ENCODE measurements at regions not wholly inside any gene's neighbourhood (a gene's known extent, or its start where the extent isn't known, plus 50 kb on each side); places are given as distances from the start of the nearest gene placed in this dataset.

- Histone ChIP-seq H3K79me1 (ENCODE audit: low read length) (no peaks in the 10 kb centered on the region), H3K79me2 (ENCODE audit: control insufficient read depth, insufficient read depth, low read length, poor library complexity) (no peaks in the 10 kb centered on the region), H4K12ac (ENCODE audit: low read depth, low read length) (no peak overlapping the region), H4K8ac (ENCODE audit: low read depth, low read length) (no peak overlapping the region), H2BK5ac (ENCODE audit: low read depth, low read length, poor library complexity) (no peak overlapping the region), H3K9me3 (ENCODE audit: insufficient read depth, low read depth, low read length) (no peaks in the 10 kb centered on the region), H2AFZ (ENCODE audit: insufficient read depth, low read length, poor library complexity) (no peak overlapping the region), H3K27ac (ENCODE audit: low read depth, low read length) (no peak overlapping the region), H3K4ac (ENCODE audit: low read depth, low read length) (no peak overlapping the region), H3K4me1 (ENCODE audit: control insufficient read depth in 1 of 2, insufficient read depth in 2 of 2, low read length in 2 of 2) (no peaks in the 10 kb centered on the region), H3K9ac (ENCODE audit: low read length) (no peak overlapping the region), H3K14ac (ENCODE audit: low read length) (no peak overlapping the region), H3K23ac (ENCODE audit: low read length) (no peak overlapping the region), H3K4me2 (ENCODE audit: low read length) (no peak overlapping the region), H3K27me3 (ENCODE audit: insufficient read depth, low read length) (no peaks in the 10 kb centered on the region), H3K4me3 (ENCODE audit: low read depth, low read length) (no peak overlapping the region), H2BK12ac (ENCODE audit: low read length) (no peak overlapping the region), H3K18ac (ENCODE audit: low read length) (no peak overlapping the region), H3K36me3 (ENCODE audit: control insufficient read depth in 1 of 2, insufficient read depth in 2 of 2, low read length in 2 of 2) (no peaks in the 10 kb centered on the region), H2AK5ac (ENCODE audit: low read length) (no peak overlapping the region), H4K91ac (ENCODE audit: low read depth, low read length) (no peak overlapping the region), H2BK120ac (ENCODE audit: insufficient read depth, low read length, poor library complexity) (no peak overlapping the region)
- WGBS (ENCODE audit: extremely low coverage, insufficient coverage, insufficient read length) = no CpG with 5 or more reads among the region's 2 CpGs
- no peak for DNase-seq
These were observed 546.7 kb downstream of the SLITRK5 start for GRCh38 chr13:88217883-88218282.

GRCh38 chr13:88223958-88224357 lies 552.8 kb downstream of the SLITRK5 start:
- Histone ChIP-seq H2AK5ac (ENCODE audit: low read length) (no peak overlapping the region), H2BK120ac (ENCODE audit: insufficient read depth, low read length, poor library complexity) (no peak overlapping the region), H3K4ac (ENCODE audit: low read depth, low read length) (no peak overlapping the region), H3K79me2 (ENCODE audit: control insufficient read depth, insufficient read depth, low read length, poor library complexity) (no peaks in the 10 kb centered on the region), H3K14ac (ENCODE audit: low read length) (no peak overlapping the region), H2BK12ac (ENCODE audit: low read length) (no peak overlapping the region), H3K9ac (ENCODE audit: low read length) (no peak overlapping the region), H4K12ac (ENCODE audit: low read depth, low read length) (no peak overlapping the region), H4K91ac (ENCODE audit: low read depth, low read length) (no peak overlapping the region), H3K4me3 (ENCODE audit: low read depth, low read length) (no peak overlapping the region), H3K4me2 (ENCODE audit: low read length) (no peak overlapping the region), H3K9me3 (ENCODE audit: insufficient read depth, low read depth, low read length) (no peaks in the 10 kb centered on the region), H2AFZ (ENCODE audit: insufficient read depth, low read length, poor library complexity) (no peak overlapping the region), H3K4me1 (ENCODE audit: control insufficient read depth in 1 of 2, insufficient read depth in 2 of 2, low read length in 2 of 2) (no peaks in the 10 kb centered on the region), H4K8ac (ENCODE audit: low read depth, low read length) (no peak overlapping the region), H3K23ac (ENCODE audit: low read length) (no peak overlapping the region), H3K18ac (ENCODE audit: low read length) (no peak overlapping the region), H3K27ac (ENCODE audit: low read depth, low read length) (no peak overlapping the region), H3K27me3 (ENCODE audit: insufficient read depth, low read length) (no peaks in the 10 kb centered on the region), H3K79me1 (ENCODE audit: low read length) (no peaks in the 10 kb centered on the region), H3K36me3 (ENCODE audit: control insufficient read depth in 1 of 2, insufficient read depth in 2 of 2, low read length in 2 of 2) (no peaks in the 10 kb centered on the region), H2BK5ac (ENCODE audit: low read depth, low read length, poor library complexity) (no peak overlapping the region)
- no CpG with 5 or more reads among the region's 7 CpGs for WGBS (ENCODE audit: extremely low coverage, insufficient coverage, insufficient read length)
- DNase-seq = no peak

GRCh38 chr13:88235441-88235840 lies 564.3 kb downstream of the SLITRK5 start:
- Histone ChIP-seq H2BK5ac (ENCODE audit: low read depth, low read length, poor library complexity) (no peak overlapping the region), H3K18ac (ENCODE audit: low read length) (no peak overlapping the region), H3K27ac (ENCODE audit: low read depth, low read length) (no peak overlapping the region), H2AK5ac (ENCODE audit: low read length) (no peak overlapping the region), H4K8ac (ENCODE audit: low read depth, low read length) (no peak overlapping the region), H3K4me1 (ENCODE audit: control insufficient read depth in 1 of 2, insufficient read depth in 2 of 2, low read length in 2 of 2) (no peaks in the 10 kb centered on the region), H3K4me2 (ENCODE audit: low read length) (no peak overlapping the region), H3K9me3 (ENCODE audit: insufficient read depth, low read depth, low read length) (no peaks in the 10 kb centered on the region), H2AFZ (ENCODE audit: insufficient read depth, low read length, poor library complexity) (no peak overlapping the region), H3K14ac (ENCODE audit: low read length) (no peak overlapping the region), H4K12ac (ENCODE audit: low read depth, low read length) (no peak overlapping the region), H3K79me1 (ENCODE audit: low read length) (no peaks in the 10 kb centered on the region), H2BK12ac (ENCODE audit: low read length) (no peak overlapping the region), H3K27me3 (ENCODE audit: insufficient read depth, low read length) (no peaks in the 10 kb centered on the region), H2BK120ac (ENCODE audit: insufficient read depth, low read length, poor library complexity) (no peak overlapping the region), H3K9ac (ENCODE audit: low read length) (no peak overlapping the region), H4K91ac (ENCODE audit: low read depth, low read length) (no peak overlapping the region), H3K4me3 (ENCODE audit: low read depth, low read length) (no peak overlapping the region), H3K23ac (ENCODE audit: low read length) (no peak overlapping the region), H3K79me2 (ENCODE audit: control insufficient read depth, insufficient read depth, low read length, poor library complexity) (no peaks in the 10 kb centered on the region), H3K4ac (ENCODE audit: low read depth, low read length) (no peak overlapping the region), H3K36me3 (ENCODE audit: control insufficient read depth in 1 of 2, insufficient read depth in 2 of 2, low read length in 2 of 2) (no peaks in the 10 kb centered on the region)
- WGBS (ENCODE audit: extremely low coverage, insufficient coverage, insufficient read length) = no CpG with 5 or more reads among the region's 2 CpGs
- no peak for DNase-seq

- H3K18ac ChIP-seq (ENCODE audit: low read length) = no peak overlapping the region
- DNase-seq = no peak
- H3K4me3 ChIP-seq (ENCODE audit: low read depth, low read length) = no peak overlapping the region
- H3K4me1 ChIP-seq (ENCODE audit: control insufficient read depth in 1 of 2, insufficient read depth in 2 of 2, low read length in 2 of 2) = no peaks in the 10 kb centered on the region
- no peak overlapping the region for H2BK12ac ChIP-seq (ENCODE audit: low read length)
- no peak overlapping the region for H3K23ac ChIP-seq (ENCODE audit: low read length)
- no peak overlapping the region for H4K91ac ChIP-seq (ENCODE audit: low read depth, low read length)
- H3K4me2 ChIP-seq (ENCODE audit: low read length) = no peak overlapping the region
- H3K27ac ChIP-seq (ENCODE audit: low read depth, low read length) = no peak overlapping the region
- H2BK5ac ChIP-seq (ENCODE audit: low read depth, low read length, poor library complexity) = no peak overlapping the region
- H3K36me3 ChIP-seq (ENCODE audit: control insufficient read depth in 1 of 2, insufficient read depth in 2 of 2, low read length in 2 of 2) = no peaks in the 10 kb centered on the region
- no peak overlapping the region for H3K9ac ChIP-seq (ENCODE audit: low read length)
- no peak overlapping the region for H3K4ac ChIP-seq (ENCODE audit: low read depth, low read length)
- no peak overlapping the region for H4K12ac ChIP-seq (ENCODE audit: low read depth, low read length)
- H3K79me2 ChIP-seq (ENCODE audit: control insufficient read depth, insufficient read depth, low read length, poor library complexity) = no peaks in the 10 kb centered on the region
- H3K79me1 ChIP-seq (ENCODE audit: low read length) = no peaks in the 10 kb centered on the region
- H2AK5ac ChIP-seq (ENCODE audit: low read length) = no peak overlapping the region
- H4K8ac ChIP-seq (ENCODE audit: low read depth, low read length) = no peak overlapping the region
- no peak overlapping the region for H3K14ac ChIP-seq (ENCODE audit: low read length)
- H3K9me3 ChIP-seq (ENCODE audit: insufficient read depth, low read depth, low read length) = no peaks in the 10 kb centered on the region
- no peaks in the 10 kb centered on the region for H3K27me3 ChIP-seq (ENCODE audit: insufficient read depth, low read length)
- no peak overlapping the region for H2AFZ ChIP-seq (ENCODE audit: insufficient read depth, low read length, poor library complexity)
- no peak overlapping the region for H2BK120ac ChIP-seq (ENCODE audit: insufficient read depth, low read length, poor library complexity)
These were observed 575.1 kb downstream of the SLITRK5 start for GRCh38 chr13:88246239-88246638.

Data from trophoblast cell (in vitro differentiated cells and primary cell).